Sciatic nerve (tissue), 2 donors: ENCODE measurements at regions not wholly inside any gene's neighbourhood (a gene's known extent, or its start where the extent isn't known, plus 50 kb on each side); places are given as distances from the start of the nearest gene placed in this dataset.

ENCODE experiments used
- ATAC-seq: fragments of 200-7000 bp; cut with Tn5 transposase; one replicate; pipeline ENCODE4 v1.9.1; 2020; ENCODE audit warnings: mild to moderate bottlenecking, moderate library complexity
- DNase-seq: peaks from one replicate; pipeline ENCODE4 v3.0.0-alpha.2; 2020; ENCODE audit warnings: low spot score
- intact Hi-C: fragments of 100-400 bp; cut with DNase I; formaldehyde crosslinking; loops from one replicate; pipeline ENCODE4 v1.14.2; 2022
- donor health status: DM: no; HTN: no; CAD: no.
- donor health status: DM: no; HTN: no; CAD: no.

- intact Hi-C loops, result no loop called here
- ATAC-seq, result no peak
- no peak for DNase-seq
Measured at GRCh38 chr12:89135976-89136634, 216.2 kb downstream of the DUSP6 start.

- DNase-seq (no peak), ATAC-seq (no peak)
- intact Hi-C loops, result no loop called here
Measured at GRCh38 chr12:89134213-89134770, 218.0 kb downstream of the DUSP6 start.

GRCh38 chr12:89129167-89129870 is 223.0 kb downstream of the DUSP6 start:
- ATAC-seq (no peak), DNase-seq (no peak)
- intact Hi-C loops, result no loop called here

GRCh38 chr12:89126712-89127111 is 225.6 kb downstream of the DUSP6 start:
- intact Hi-C loops, result no loop called here
- ATAC-seq (no peak), DNase-seq (no peak)

GRCh38 chr12:89122852-89123251 is 229.4 kb downstream of the DUSP6 start:
- DNase-seq (no peak), ATAC-seq (no peak)
- intact Hi-C loops, result no loop called here

GRCh38 chr12:89117448-89118034 is 234.8 kb downstream of the DUSP6 start:
- no peak for ATAC-seq
- intact Hi-C loops, result no loop called here
- no peak for DNase-seq

- DNase-seq (no peak), ATAC-seq (no peak)
- intact Hi-C loops, result no loop called here
Measured at GRCh38 chr12:89111964-89112363, 240.3 kb downstream of the DUSP6 start.

GRCh38 chr12:89108265-89108664 is 244.0 kb downstream of the DUSP6 start:
- ATAC-seq, result no peak

GRCh38 chr12:89106950-89107349 is 245.4 kb downstream of the DUSP6 start:
- intact Hi-C loops, result no loop called here
- DNase-seq (no peak), ATAC-seq (no peak)

More at GRCh38 chr12:89108265-89108664, 244.0 kb downstream of the DUSP6 start:
- intact Hi-C loops, result no loop called here
- DNase-seq, result no peak

GRCh38 chr12:89105243-89105642 is 247.1 kb downstream of the DUSP6 start:
- DNase-seq (no peak), ATAC-seq (no peak)
- intact Hi-C loops, result no loop called here

GRCh38 chr12:89103831-89104230 is 248.5 kb downstream of the DUSP6 start:
- no peak for ATAC-seq
- no peak for DNase-seq
- intact Hi-C loops, result no loop called here

- intact Hi-C loops, result no loop called here
- ATAC-seq (no peak), DNase-seq (no peak)
Measured at GRCh38 chr12:89101440-89101839, 250.9 kb downstream of the DUSP6 start.

- DNase-seq (no peak), ATAC-seq (no peak)
- intact Hi-C loops, result no loop called here
Measured at GRCh38 chr12:89098441-89099112, 253.7 kb downstream of the DUSP6 start.

- intact Hi-C loops, result no loop called here
- DNase-seq, result no peak
- ATAC-seq, result no peak
Measured at GRCh38 chr12:89092297-89092696, 260.0 kb downstream of the DUSP6 start.

GRCh38 chr12:89091293-89091841 is 260.9 kb downstream of the DUSP6 start:
- intact Hi-C loops, result no loop called here
- ATAC-seq (no peak), DNase-seq (no peak)

- ATAC-seq, result no peak
- intact Hi-C loops, result no loop called here
- DNase-seq, result no peak
Measured at GRCh38 chr12:89089264-89089663, 263.0 kb downstream of the DUSP6 start.

- no peak for DNase-seq
- intact Hi-C loops, result no loop called here
- no peak for ATAC-seq
Measured at GRCh38 chr12:89087876-89088275, 264.4 kb downstream of the DUSP6 start.

- DNase-seq (no peak), ATAC-seq (no peak)
Measured at GRCh38 chr12:89087149-89087825, 265.0 kb downstream of the DUSP6 start.

GRCh38 chr12:89085421-89085820 is 266.9 kb downstream of the DUSP6 start:
- intact Hi-C loops, result no loop called here
- DNase-seq (no peak), ATAC-seq (no peak)

More at GRCh38 chr12:89087149-89087825, 265.0 kb downstream of the DUSP6 start:
- intact Hi-C loops, result no loop called here
